Activated naive CD8-positive, alpha-beta T cell treated with anti-CD3 and anti-CD28 coated beads for 36 hours (primary cell): ENCODE measurements at regions not wholly inside any gene's neighbourhood (a gene's known extent, or its start where the extent isn't known, plus 50 kb on each side); places are given as distances from the start of the nearest gene placed in this dataset.
"Not testable (repeated sequence)": the region's sequence is repeated elsewhere in the genome, so short reads cannot be mapped to it uniquely, and the experiment has no call there.

Source experiments
- DNase-seq: peaks from one replicate; pipeline ENCODE4 v3.0.0; 2021
- H3K27ac Mint-ChIP-seq: one replicate; pipeline ENCODE4 v1.8.0; 2022; ENCODE audit warnings: mild to moderate bottlenecking, moderate library complexity, mixed read lengths
- H3K27me3 Mint-ChIP-seq: one replicate; pipeline ENCODE4 v1.8.0; 2022; ENCODE audit warnings: mild to moderate bottlenecking, mixed read lengths
- H3K36me3 Mint-ChIP-seq: one replicate; pipeline ENCODE4 v1.8.0; 2021; ENCODE audit warnings: mild to moderate bottlenecking, mixed read lengths
- H3K4me1 Mint-ChIP-seq: one replicate; pipeline ENCODE4 v1.8.0; 2021; ENCODE audit warnings: mixed read lengths
- H3K4me3 Mint-ChIP-seq: one replicate; pipeline ENCODE4 v1.8.0; 2022; ENCODE audit warnings: mild to moderate bottlenecking, moderate library complexity, mixed read lengths
- H3K9me3 Mint-ChIP-seq: one replicate; pipeline ENCODE4 v1.8.0; 2022; ENCODE audit warnings: mixed read lengths

DNA sequence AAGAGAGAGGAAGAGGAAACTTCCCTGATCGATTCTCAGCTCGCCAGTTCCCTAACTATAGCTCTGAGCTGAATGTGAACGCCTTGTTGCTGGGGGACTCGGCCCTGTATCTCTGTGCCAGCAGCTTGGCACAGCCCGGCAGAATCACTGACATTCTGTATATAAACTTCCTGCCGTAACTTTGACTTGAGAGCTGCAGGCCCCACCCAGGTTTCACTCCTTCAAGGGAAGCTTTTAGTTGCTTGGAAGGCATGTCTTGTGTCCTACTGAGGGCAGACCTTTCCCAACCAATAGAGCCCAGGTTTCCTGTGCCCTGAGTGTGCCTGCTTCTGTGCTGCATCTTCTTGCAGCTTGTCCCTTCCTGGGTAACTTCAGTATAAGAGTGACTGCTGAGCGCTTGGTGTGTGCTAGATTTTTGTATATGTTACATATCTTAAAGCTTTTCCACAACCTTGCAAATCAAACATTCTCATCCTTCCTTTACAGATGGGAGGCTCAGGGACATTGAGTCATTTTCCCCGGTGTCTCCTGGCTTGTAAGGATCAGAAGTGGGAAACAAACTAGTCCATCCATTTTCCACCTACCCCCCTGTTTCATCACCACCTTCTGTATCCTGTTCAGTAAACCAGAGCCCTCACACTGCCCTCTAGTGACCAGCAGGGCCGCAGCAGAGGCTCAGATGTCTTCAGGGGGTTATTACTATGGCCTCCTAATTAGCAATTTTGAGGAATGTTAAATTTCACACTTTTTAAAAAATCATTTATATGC is 225.2 kb upstream of the PRSS58 start:
- peak overlapping the region; percentile 54 for H3K4me3 Mint-ChIP-seq
- peaks cover 36% of the 10 kb centered on the region for H3K4me1 Mint-ChIP-seq
- no peaks in the 10 kb centered on the region for H3K27me3 Mint-ChIP-seq
- peak overlapping the region; percentile 94 for H3K27ac Mint-ChIP-seq
- H3K9me3 Mint-ChIP-seq, result no peaks in the 10 kb centered on the region
- peak; percentile 59 for DNase-seq
- H3K36me3 Mint-ChIP-seq, result peaks cover 3% of the 10 kb centered on the region

DNA sequence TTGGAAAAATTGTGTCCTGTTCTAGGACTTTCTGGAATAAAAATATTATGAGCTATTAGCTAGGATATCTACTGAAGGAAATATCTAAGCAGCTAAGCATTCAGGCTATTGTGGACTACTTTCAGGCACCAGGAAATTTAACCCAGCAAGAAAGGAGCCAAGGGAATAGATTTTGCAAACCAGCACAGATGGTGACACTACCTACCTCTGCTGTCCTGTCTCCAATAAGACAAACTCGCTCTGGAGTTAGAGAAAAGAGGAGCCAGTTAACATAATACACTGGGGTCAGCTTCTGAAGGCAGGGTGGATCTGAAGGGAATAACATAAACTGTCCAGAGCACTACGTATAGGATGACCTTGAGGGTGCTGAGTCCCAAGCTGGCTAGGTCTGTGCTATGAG is 223.7 kb upstream of the PRSS58 start:
- Mint-ChIP-seq H3K27ac (peak overlapping the region; percentile 94), H3K36me3 (peaks cover 4% of the 10 kb centered on the region), H3K9me3 (no peaks in the 10 kb centered on the region), H3K4me1 (peaks cover 46% of the 10 kb centered on the region), H3K27me3 (no peaks in the 10 kb centered on the region), H3K4me3 (no peak overlapping the region)
- DNase-seq, result no peak

DNA sequence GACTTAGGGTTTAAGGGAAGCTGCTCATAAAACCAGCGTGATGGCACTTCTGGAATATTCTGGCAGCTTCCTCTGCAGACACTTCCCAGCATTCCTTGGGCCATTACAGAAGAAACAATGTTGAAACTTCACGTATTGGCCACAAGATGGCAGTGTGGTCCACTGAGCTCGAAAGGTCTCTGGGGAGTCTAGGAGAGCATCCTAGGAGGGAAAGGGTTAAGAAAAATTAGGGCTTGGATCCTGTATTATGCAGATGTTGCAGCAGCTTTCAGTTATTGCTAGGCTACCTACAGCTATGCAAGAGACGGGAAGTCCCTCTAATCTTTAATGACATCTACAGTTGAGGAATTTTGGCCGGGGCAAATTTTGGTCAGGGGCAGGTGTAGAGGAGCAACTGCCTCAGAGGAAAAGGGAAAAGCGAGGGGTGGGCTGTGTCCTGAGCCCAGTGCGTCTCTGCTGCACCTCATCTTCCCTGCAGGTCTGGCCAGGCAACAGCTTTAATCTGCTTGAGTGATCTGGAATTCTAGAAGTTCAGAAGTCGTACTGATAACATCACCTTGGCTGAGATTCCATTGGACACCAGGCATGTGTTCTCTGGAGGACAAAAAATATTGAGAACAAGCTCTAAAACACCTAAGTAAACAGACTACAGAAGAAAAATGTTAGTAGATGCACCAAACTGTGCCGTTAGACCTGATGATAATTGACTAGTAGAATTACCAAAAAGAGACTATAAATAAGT is 220.8 kb upstream of the PRSS58 start:
- Mint-ChIP-seq H3K27me3 (no peaks in the 10 kb centered on the region), H3K9me3 (no peaks in the 10 kb centered on the region), H3K27ac (peak overlapping the region; percentile 5), H3K4me3 (no peak overlapping the region), H3K4me1 (peaks cover 56% of the 10 kb centered on the region), H3K36me3 (peaks cover 4% of the 10 kb centered on the region)
- no peak for DNase-seq

DNA sequence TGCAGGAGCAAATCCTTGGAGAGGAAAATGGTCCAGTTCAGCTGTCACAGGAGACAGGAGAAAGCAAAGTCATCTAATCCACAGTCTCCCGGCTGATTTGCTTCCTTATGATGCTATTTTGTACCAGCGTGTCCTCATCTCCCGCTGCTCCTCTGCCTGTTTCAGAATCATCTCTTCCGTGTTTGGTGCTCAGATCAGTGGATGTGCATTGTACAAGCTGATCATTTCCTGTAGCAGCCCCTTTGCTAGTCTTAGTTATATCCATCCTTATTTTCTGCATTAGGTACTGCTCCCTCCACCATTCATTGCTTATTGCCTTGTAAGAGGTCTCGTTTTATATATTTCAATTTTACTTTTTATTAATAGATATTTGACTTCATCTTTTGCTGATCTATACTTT is 219.9 kb upstream of the PRSS58 start:
- Mint-ChIP-seq H3K4me1 (peaks cover 52% of the 10 kb centered on the region), H3K27ac (peak overlapping the region; percentile 69)
- DNase-seq, H3K36me3 Mint-ChIP-seq, H3K9me3 Mint-ChIP-seq, H3K27me3 Mint-ChIP-seq, H3K4me3 Mint-ChIP-seq: not testable (repeated sequence)

DNA sequence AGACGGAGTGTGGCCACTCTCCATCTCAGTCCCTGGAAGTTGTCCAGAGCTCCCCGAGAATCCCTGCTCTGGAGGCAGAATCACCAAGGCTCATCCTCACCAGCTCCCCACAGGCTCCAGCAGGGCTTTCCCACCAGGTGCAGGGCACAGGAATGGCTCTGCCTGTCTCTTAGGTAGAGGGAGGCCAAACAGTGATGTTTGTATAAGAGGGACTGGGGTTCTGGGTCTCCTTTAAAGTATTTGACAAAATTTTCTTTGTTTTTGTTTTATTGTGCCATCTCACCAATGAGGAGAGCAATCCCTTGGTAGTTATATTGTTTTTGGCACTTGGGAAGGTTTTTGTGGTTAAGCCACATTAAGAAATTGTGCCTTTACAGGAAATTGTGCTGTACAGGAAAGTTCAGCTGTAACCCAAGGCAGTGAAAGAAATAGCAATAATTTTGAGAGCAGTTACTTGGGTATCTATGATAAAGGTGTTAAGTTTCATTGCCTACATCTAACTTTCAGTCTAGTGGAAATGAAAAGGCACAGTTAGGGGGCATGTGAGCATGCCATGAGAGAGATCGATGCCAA is 219.3 kb upstream of the PRSS58 start:
- no peaks in the 10 kb centered on the region for H3K9me3 Mint-ChIP-seq
- no peak overlapping the region for H3K4me3 Mint-ChIP-seq
- no peak for DNase-seq
- peaks cover 45% of the 10 kb centered on the region for H3K4me1 Mint-ChIP-seq
- H3K36me3 Mint-ChIP-seq, result peaks cover 4% of the 10 kb centered on the region
- no peaks in the 10 kb centered on the region for H3K27me3 Mint-ChIP-seq
- peak overlapping the region; percentile 69 for H3K27ac Mint-ChIP-seq

DNA sequence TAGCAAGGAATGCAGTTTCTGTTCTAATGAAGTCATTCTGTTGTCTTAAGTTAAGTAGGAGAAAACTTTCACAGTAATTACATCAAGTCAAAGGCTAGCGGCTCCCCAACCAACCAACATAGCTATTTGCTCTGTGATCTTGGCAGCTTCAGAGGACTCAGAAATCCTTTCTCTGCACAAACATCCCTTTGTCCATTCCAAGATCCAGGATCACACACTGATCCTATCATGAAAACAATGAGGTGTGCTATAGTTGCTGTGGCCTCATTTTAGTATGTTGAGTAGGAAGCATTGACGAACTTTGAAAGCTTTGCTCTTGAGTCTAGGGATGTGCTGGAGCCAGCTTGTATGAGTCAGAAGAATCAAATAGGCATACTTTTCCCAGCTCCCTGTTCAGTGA is 218.2 kb upstream of the PRSS58 start:
- no peak for DNase-seq
- no peaks in the 10 kb centered on the region for H3K9me3 Mint-ChIP-seq
- peaks cover 4% of the 10 kb centered on the region for H3K36me3 Mint-ChIP-seq
- peaks cover 42% of the 10 kb centered on the region for H3K4me1 Mint-ChIP-seq
- no peak overlapping the region for H3K4me3 Mint-ChIP-seq
- H3K27ac Mint-ChIP-seq, result no peak overlapping the region
- H3K27me3 Mint-ChIP-seq, result no peaks in the 10 kb centered on the region

DNA sequence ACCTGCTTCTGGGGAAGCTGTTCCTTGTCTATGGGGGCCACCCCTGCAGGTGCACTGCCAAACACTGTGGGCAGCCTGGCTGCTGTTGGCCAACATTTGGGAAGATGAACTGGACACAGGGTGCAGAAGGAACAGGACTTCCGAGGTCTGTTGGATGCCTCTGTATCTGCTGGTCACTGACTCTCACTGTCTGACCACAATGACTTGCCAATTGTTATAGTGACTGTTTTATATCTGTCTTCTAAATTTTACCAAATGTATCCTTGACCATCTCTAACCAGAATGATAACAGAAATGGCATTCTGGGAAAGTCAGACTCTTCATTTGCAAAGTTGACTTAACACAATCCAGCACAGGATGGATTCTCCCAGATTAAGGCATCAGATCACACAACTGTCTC is 214.0 kb upstream of the PRSS58 start:
- Mint-ChIP-seq H3K4me1 (peaks cover 49% of the 10 kb centered on the region), H3K4me3 (no peak overlapping the region)

DNA sequence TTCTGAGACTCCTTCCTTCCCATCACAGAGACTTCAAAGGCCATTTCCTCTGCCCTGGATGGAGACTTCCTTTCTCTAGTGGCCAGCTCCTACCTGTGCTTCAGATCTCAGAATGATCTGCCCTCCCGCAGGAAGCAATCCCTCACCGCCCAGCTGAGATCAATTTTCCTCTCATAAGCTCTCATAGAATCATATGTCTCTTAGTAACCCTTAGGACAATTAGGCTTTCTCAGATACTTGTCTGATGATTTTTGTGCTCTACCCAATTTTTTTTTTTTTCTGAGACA is 212.6 kb upstream of the PRSS58 start:
- no peaks in the 10 kb centered on the region for H3K27me3 Mint-ChIP-seq
- H3K36me3 Mint-ChIP-seq, result no peaks in the 10 kb centered on the region
- DNase-seq, result no peak
- H3K4me1 Mint-ChIP-seq, result peaks cover 42% of the 10 kb centered on the region
- H3K27ac Mint-ChIP-seq, result no peak overlapping the region
- H3K9me3 Mint-ChIP-seq, result no peaks in the 10 kb centered on the region
- peak overlapping the region; percentile 2 for H3K4me3 Mint-ChIP-seq

More for the DNA sequence above, 214.0 kb upstream of the PRSS58 start:
- Mint-ChIP-seq H3K36me3 (no peaks in the 10 kb centered on the region), H3K27me3 (no peaks in the 10 kb centered on the region), H3K27ac (no peak overlapping the region), H3K9me3 (no peaks in the 10 kb centered on the region)
- no peak for DNase-seq

DNA sequence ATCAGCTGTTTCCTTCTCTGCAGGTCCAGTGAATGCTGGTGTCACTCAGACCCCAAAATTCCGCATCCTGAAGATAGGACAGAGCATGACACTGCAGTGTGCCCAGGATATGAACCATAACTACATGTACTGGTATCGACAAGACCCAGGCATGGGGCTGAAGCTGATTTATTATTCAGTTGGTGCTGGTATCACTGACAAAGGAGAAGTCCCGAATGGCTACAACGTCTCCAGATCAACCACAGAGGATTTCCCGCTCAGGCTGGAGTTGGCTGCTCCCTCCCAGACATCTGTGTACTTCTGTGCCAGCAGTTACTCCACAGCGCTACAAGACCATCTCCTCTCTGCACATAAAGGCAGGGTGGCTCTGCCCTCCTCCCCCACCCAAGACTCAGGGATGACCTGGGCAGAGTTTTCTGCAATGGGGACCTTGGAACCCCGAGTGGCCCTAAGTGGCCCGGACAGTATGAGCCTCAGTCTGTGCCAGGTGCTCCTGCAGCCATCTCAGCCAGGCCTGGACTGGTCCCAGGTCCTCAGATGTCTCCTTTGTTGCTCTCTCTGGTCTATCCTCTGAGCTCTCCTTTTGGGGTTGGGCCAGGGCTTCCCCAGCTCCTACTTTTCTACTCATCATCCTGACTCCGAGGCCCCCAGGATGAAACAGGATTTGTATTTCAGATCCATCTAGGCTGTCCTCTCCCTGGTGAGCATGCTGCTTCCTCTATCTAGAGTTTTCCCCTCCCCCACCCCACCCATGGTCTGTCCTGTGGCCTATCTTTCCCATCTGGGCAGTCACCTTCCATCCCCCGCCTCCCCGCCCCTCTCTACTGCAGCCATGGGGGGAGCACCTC is 212.1 kb upstream of the PRSS58 start:
- Mint-ChIP-seq H3K4me3 (no peak overlapping the region), H3K9me3 (no peaks in the 10 kb centered on the region), H3K36me3 (no peaks in the 10 kb centered on the region), H3K27me3 (no peaks in the 10 kb centered on the region), H3K4me1 (peaks cover 42% of the 10 kb centered on the region), H3K27ac (no peak overlapping the region)
- DNase-seq, result no peak

DNA sequence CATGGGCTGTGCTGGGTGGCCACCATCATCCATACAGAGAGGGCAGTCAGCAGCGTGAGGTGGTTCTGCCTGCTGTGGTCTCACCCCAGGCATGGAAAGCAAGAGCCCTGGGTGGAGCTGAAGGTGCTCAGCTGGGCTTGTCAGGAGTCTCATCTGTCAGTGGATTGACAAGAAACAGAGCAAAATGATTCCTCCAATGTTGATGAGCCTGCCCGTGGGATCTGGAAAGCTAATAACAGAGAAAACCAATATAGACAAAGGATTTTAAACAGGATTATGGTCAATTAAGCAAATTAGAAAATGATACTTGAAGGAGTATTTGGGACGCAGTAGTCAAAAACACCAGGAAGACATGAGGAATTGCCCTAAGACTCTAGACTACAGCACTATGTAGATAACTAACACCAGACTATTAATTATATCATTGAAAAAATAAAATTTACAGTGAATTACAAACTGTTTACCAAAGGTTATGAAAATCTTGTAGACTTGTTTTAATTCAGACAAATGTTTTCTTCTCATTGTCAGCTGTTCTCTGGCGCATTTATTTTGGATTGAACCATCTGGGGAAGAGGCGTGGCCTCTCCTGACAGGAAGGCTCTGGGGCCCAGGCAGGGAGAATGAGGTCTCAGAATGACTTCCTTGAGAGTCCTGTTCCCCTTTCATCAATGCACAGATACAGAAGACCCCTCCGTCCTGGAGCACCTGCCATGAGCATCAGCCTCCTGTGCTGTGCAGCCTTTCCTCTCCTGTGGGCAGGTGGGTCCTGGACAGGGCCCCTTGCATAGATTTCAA is 211.2 kb upstream of the PRSS58 start:
- H3K27ac Mint-ChIP-seq, result no peak overlapping the region
- H3K27me3 Mint-ChIP-seq, result no peaks in the 10 kb centered on the region
- H3K4me1 Mint-ChIP-seq, result peaks cover 42% of the 10 kb centered on the region
- no peak for DNase-seq
- no peak overlapping the region for H3K4me3 Mint-ChIP-seq
- H3K36me3 Mint-ChIP-seq, result no peaks in the 10 kb centered on the region
- no peaks in the 10 kb centered on the region for H3K9me3 Mint-ChIP-seq

DNA sequence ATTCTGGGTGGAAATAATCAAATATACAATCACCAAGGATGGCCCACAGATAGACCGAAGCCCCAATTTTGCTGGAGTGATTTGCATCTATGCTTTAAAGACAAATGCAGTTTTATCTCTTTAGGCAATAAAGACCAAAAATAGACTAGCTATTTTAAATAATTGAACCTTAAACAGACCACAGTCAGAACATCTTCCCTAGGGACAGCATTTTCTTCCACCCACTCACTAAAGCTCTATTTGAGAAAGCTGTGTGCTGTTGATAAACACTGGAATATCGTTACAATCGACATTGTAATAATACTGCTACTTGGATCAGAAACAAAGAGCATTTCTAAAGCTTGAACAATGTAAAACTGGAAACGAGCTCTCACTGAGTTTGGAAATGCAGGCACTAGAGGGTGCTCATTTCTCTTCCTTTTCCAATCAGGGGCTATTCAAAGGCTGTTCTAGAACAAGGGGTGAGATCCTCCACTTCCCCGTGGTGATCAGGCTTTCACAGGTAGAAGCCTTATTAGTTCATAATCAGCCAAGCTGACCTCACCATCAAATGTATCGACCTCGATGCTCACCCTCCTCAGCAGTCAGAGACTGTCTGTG is 209.3 kb upstream of the PRSS58 start:
- H3K36me3 Mint-ChIP-seq, H3K4me3 Mint-ChIP-seq, DNase-seq, H3K9me3 Mint-ChIP-seq, H3K27ac Mint-ChIP-seq, H3K27me3 Mint-ChIP-seq: not testable (repeated sequence)
- peaks cover 50% of the 10 kb centered on the region for H3K4me1 Mint-ChIP-seq

DNA sequence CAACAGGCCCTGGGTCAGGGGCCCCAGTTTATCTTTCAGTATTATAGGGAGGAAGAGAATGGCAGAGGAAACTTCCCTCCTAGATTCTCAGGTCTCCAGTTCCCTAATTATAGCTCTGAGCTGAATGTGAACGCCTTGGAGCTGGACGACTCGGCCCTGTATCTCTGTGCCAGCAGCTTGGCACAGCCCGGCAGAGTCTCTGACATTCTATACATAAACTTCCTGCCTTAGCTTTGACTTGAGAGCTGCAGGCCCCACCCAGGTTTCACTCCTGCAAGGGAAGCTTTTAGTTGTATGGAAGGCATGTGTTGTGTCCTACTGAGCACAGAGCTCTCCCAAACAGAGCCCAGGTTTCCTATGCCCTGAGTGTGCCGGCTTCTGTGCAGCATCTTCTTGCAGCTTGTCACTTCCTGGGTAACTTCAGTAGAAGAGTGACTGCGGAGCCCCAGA is 205.6 kb upstream of the PRSS58 start:
- peak overlapping the region; percentile 72 for H3K4me3 Mint-ChIP-seq
- H3K27ac Mint-ChIP-seq, result peak overlapping the region; percentile 89
- H3K27me3 Mint-ChIP-seq, result no peaks in the 10 kb centered on the region
- H3K36me3 Mint-ChIP-seq, result no peaks in the 10 kb centered on the region
- no peak for DNase-seq
- peaks cover 43% of the 10 kb centered on the region for H3K4me1 Mint-ChIP-seq
- H3K9me3 Mint-ChIP-seq, result no peaks in the 10 kb centered on the region

DNA sequence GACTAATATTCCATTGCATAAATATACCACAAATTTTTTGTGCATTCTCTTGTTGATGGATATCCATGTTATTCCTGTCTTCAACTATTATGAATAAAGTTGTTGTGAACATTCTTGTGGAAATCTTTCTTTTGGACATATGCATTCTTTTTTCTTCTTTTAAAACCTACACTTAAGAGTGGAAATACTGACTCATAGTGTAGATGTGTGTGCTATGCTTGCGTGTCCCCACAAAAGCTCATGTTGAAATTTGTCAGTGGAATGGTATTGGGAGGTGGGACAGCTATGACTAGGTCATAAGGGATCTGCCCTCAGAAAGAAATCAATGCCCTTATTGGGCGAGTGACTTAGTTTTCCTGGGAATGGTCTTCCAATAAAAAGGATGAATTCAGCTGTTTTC is 203.6 kb upstream of the PRSS58 start:
- no peak for DNase-seq
- Mint-ChIP-seq H3K36me3 (no peaks in the 10 kb centered on the region), H3K4me3 (peak overlapping the region; percentile 3), H3K27ac (peak overlapping the region; percentile 38), H3K27me3 (no peaks in the 10 kb centered on the region), H3K4me1 (peaks cover 36% of the 10 kb centered on the region), H3K9me3 (no peaks in the 10 kb centered on the region)
